Heart left ventricle (tissue), 13 donors: ENCODE measurements at regions not wholly inside any gene's neighbourhood (a gene's known extent, or its start where the extent isn't known, plus 50 kb on each side); places are given as distances from the start of the nearest gene placed in this dataset.

Experiments
- POLR2A ChIP-seq, 2 donors: fragments of 450-650 bp; IDR thresholded peaks; one replicate each; pipeline ENCODE4 v1.6.1; 2017; ENCODE audit warnings: antibody characterized with exemption in 2 of 2, mild to moderate bottlenecking in 2 of 2, moderate library complexity in 2 of 2
- TF ChIP-seq, protein P1 (sequence below), 12 donors: fragments of 200-600 bp; sonication (generic) in 4 of 12; IDR thresholded peaks; one replicate each; pipeline versions ENCODE4 v1.5.0 to v1.8.0; 2018 to 2022; ENCODE audit warnings: antibody characterized with exemption in 12 of 12, mild to moderate bottlenecking in 5 of 12
- donor health status: ischemic (EF 13 %, LVEDD 7.1; RV severe dilation, severe dysfunction).
- donor health status: DM: no; HTN: yes; CAD: no.
- donor health status: DM: no; HTN: no; CAD: no.
- donor health status: ischemic (EF 25% LVEDD 6.9; RV normal size, moderate dysfunction).
- donor health status: ischemic (EF 25% LVEDD 5.7; RV mildly dilated, moderate dysfunction).
- donor health status: ischemic (EF 35%, LVEDD 5.7; RV mildly dilated, moderate dysfunction).
- donor health status: nonischemic (EF 11% LVEDD 7.7; RV severe dilation, severe dysfunction).
- donor health status: DM: yes; HTN: yes; CAD: no.
- donor health status: PGD.
- donor health status: ischemic (EF 29% LVEDD 5.4; RV normal size, mild dysfunction).
- donor health status: nonischemic (EF 23%, LVEDD 6.1; RV moderate dilation, normal function).

- TF ChIP-seq POLR2A (IDR thresholded peaks at IDR 0.05): no peak
- TF ChIP-seq, protein P1, sequence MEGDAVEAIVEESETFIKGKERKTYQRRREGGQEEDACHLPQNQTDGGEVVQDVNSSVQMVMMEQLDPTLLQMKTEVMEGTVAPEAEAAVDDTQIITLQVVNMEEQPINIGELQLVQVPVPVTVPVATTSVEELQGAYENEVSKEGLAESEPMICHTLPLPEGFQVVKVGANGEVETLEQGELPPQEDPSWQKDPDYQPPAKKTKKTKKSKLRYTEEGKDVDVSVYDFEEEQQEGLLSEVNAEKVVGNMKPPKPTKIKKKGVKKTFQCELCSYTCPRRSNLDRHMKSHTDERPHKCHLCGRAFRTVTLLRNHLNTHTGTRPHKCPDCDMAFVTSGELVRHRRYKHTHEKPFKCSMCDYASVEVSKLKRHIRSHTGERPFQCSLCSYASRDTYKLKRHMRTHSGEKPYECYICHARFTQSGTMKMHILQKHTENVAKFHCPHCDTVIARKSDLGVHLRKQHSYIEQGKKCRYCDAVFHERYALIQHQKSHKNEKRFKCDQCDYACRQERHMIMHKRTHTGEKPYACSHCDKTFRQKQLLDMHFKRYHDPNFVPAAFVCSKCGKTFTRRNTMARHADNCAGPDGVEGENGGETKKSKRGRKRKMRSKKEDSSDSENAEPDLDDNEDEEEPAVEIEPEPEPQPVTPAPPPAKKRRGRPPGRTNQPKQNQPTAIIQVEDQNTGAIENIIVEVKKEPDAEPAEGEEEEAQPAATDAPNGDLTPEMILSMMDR (IDR thresholded peaks at IDR 0.05): no peak
These were observed 132.0 kb upstream of the KCNJ16 start for GRCh38 chr17:69943058-69943457.
